ENCODE measurements at regions not wholly inside any gene's neighbourhood (a gene's known extent, or its start where the extent isn't known, plus 50 kb on each side); places are given as distances from the start of the nearest gene placed in this dataset.

- TF ChIP-seq, protein P1, sequence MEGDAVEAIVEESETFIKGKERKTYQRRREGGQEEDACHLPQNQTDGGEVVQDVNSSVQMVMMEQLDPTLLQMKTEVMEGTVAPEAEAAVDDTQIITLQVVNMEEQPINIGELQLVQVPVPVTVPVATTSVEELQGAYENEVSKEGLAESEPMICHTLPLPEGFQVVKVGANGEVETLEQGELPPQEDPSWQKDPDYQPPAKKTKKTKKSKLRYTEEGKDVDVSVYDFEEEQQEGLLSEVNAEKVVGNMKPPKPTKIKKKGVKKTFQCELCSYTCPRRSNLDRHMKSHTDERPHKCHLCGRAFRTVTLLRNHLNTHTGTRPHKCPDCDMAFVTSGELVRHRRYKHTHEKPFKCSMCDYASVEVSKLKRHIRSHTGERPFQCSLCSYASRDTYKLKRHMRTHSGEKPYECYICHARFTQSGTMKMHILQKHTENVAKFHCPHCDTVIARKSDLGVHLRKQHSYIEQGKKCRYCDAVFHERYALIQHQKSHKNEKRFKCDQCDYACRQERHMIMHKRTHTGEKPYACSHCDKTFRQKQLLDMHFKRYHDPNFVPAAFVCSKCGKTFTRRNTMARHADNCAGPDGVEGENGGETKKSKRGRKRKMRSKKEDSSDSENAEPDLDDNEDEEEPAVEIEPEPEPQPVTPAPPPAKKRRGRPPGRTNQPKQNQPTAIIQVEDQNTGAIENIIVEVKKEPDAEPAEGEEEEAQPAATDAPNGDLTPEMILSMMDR (conservative IDR thresholded peaks at IDR 0.05; ENCODE audit: low read depth, low read length), result no peak
- TF ChIP-seq EZH2 (IDR thresholded peaks at IDR 0.05; ENCODE audit: borderline replicate concordance, low read depth, low read length, poor library complexity, severe bottlenecking), result no peak
These were observed 62.3 kb upstream of the TLL1 start for GRCh38 chr4:165810726-165811125.

All from A673 (cell line).